HG02884 (cell line): ENCODE measurements at regions not wholly inside any gene's neighbourhood (a gene's known extent, or its start where the extent isn't known, plus 50 kb on each side); places are given as distances from the start of the nearest gene placed in this dataset.

ENCODE experiments used
- ATAC-seq: cut with Tn5 transposase; IDR thresholded peaks from one replicate; pipeline ENCODE4 v1.9.1; 2021; ENCODE audit warnings: mild to moderate bottlenecking, moderate library complexity; ENCODE audit not compliant: unreplicated experiment

DNA sequence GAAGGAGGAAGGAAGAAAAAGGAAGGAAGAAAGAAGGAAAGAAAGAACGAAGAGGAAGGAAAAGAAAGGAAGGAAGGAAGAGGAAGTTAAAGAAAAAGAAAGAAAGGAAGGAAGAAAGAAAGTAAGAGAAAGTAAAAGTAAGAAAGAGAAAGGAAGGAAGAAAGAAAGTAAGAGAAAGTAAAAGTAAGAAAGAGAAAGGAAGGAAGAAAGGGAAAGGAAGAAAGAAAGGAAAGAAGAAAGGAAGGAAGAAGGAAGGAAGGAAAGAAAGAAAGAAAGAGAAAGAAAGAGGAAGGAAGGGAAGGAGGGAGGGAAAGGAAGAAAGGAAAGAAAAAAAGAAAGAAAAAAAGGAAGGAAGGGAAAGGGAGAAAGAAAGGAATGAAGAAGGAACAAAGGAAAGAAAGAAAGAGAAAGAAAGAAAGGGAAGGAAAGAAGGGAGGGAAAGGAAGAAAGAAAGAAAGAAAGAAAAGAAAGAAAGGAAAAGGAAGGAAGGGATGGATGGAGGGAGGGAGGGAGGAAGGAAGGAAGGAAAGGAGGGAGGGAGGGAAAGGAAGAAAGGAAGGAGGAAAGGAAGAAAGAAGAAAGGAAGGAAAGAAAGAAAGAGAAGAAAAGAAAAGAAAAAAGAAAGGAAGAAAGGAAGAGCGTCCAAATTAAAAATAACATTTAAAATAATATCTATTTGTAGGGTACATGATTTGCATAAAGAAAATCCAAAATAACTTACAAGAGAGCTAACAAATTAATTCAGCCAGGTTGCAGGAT, 827.9 kb downstream of the TSN start:
- no peak for ATAC-seq

- ATAC-seq = no peak
These were observed 835.1 kb downstream of the TSN start for GRCh38 chr2:122590524-122590923.

DNA sequence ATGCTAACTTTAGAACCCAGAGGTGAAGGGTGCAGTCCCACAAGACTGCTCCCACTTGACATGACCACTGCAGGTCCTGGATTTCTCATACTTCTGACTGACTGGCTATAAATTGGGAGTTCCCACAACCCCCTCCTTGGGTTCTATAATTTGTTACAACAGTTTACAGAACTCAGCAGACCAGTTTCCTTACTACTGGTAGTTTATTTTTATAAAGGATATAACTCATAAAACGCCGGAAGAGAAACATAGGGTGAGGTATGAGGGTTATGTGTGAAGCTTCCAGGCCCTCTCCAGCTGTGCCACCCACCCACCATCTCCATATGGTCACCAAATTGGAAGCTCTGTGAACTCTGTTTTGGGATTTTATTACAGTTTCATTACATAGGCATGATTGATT, 839.6 kb downstream of the TSN start:
- ATAC-seq = no peak

GRCh38 chr2:122596598-122596997, 841.1 kb downstream of the TSN start:
- no peak for ATAC-seq

DNA sequence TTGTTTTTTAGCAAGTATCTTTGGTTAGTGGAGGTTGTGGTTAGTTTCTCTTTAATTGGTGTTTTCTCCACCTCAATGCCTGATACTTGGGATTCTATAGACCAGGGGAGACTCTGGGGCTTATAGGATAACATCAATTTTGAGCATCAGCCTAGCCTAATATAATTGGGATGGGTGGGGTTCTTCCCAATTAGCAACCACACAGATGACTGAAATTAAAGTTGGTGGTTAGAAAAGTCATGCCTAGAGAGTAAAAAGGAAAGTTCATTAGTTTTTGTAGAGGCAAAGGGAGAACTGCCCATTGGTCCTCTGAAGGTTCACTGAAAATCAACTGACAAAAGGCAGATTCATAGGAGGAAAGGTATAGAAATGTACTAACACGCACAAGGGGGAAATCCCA, 843.3 kb downstream of the TSN start:
- no peak for ATAC-seq

DNA sequence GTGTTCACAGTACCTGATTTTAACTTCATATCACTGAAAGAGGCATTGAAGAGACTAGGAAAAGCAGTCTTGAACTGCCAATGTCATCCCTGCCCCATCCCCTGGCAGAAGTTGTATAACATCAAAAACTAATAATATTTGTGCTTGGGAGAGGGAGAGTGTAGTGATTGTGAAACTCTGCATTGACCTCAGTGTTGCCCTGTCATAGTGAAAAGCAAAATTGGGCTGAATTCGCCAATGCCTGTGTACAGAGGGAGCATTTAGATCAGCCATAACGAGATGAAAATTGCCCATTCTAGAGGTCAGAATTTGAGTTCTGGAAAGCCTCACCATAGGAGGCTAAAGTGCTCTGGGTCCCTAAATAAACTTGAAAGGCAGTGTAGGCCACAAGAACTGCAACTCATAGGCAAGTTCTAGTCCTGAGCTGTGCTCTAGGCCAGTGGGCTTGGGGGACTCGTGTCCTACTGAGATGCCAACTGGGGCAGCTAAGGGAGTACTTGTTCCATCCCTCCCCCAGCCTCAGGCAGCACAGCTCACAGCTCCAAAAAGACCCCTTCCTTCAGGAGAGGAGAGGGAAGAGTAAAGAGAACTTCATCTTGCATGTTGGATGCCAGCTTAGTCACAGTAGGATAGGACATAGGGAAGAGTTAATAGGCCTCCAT, 855.6 kb downstream of the TSN start:
- ATAC-seq = no peak

DNA sequence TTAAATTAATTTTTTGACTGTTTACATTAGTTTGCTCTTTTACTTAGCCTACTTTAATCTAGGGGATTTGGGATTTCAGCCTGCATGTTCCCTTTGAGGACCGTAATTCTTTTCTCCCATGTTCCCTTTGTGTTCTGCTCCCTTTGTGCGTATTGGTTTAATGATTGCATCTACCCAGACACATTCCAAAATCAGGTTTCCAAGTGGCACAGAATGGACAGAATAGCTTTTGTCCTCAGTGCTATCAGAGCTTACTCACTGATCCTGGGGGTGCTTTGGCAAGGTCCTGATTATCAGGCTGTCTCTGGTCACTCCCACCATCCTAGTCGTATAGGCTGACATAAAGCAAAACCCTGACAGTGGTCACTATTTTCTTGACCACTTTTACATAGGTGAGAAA, 867.5 kb downstream of the TSN start:
- no peak for ATAC-seq

- no peak for ATAC-seq
These were observed 871.9 kb downstream of the TSN start for GRCh38 chr2:122627388-122627787.

DNA sequence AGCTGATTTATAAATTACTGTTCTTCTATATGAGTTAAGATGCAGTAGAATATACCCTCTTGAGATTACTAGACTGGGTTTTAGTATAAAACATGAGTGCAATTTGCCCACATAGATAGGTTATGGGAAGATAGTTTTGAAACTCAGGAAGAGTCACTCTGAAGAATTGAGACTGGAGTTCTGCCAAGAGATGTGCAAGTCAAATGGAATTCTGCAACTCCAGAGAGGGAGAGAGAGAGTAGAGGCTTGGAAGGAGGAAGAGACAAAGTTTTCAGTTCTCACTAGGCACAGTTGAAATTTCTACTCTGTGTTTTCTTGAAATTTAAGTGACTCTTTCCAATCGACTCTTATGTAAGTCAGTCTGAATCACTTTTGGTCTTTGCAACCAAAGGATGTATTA, 878.8 kb downstream of the TSN start:
- ATAC-seq = no peak

- no peak for ATAC-seq
These were observed 879.5 kb downstream of the TSN start for GRCh38 chr2:122634920-122635319.

DNA sequence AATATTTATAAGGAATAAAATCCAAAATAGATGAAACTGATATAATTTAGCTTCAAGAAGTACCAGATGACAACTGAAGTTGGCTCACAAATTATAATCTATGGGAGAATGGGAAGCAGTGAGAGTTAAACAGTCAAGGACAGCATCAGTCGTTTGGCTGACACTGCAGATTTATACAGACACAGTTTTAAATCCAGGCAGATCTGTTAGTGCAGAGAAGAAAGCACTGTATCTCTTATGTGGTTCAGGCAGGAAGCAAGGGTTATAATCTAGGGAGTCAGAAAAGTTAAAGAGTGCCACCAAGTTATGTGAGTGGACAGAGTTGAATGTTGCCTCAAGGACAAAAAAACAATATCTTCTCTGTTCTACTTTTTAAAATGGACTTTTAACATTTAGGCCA, 880.2 kb downstream of the TSN start:
- no peak for ATAC-seq

DNA sequence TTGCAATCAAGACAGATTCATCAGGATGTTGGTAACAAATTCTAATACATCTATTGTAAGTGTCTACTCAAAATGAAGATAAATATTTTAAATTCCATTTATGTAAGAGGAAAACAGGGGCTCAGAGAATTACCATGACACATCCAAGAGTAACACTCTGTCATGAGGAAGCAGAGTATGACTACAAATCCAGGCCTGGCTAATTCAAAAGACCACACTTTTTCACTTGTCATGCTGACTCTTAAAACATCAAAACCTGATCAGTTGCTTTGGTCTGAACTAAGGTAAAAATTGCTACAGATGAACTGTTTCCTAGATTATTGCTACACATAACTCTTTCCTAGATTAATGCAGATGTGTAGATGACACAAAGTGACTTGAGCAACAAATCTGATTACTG, 880.6 kb downstream of the TSN start:
- ATAC-seq = no peak

DNA sequence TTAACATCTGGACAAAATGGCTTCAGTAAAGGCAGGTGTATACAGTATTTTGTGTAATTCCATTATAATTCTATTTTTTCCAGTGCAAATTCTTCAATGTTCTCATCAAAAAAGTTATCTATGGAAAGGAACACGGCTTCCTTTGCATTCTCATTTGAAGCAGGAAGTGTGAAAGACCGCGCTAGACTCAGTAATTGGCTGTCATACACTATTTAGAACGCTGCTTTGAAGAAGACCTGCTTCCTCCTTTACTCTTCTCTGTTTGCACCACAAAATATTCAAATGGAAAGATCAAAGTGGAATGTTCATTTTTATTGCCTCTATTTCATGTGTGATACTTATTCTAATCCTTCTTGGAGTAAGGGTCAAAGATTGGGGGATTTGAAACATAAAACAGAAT, 883.7 kb downstream of the TSN start:
- ATAC-seq = no peak

DNA sequence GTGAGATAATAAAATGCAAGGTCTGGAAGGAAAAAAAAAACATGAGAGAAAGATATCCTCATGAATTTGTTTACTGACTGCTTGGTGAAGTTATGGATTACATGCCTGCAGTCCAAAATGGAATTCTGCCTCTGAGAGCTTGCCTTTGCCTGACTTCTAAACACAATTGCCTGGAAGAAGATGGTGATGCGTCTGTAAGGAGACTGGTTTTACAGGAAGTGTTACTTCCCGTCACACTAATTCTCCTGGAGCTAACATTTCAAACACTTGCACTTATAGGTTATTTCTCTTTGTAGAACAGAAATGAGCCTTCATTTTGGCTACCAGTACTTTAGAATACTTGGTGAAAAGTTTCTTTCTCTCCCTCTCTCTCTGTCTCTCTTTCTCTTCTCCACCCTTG, 884.3 kb downstream of the TSN start:
- ATAC-seq = no peak

DNA sequence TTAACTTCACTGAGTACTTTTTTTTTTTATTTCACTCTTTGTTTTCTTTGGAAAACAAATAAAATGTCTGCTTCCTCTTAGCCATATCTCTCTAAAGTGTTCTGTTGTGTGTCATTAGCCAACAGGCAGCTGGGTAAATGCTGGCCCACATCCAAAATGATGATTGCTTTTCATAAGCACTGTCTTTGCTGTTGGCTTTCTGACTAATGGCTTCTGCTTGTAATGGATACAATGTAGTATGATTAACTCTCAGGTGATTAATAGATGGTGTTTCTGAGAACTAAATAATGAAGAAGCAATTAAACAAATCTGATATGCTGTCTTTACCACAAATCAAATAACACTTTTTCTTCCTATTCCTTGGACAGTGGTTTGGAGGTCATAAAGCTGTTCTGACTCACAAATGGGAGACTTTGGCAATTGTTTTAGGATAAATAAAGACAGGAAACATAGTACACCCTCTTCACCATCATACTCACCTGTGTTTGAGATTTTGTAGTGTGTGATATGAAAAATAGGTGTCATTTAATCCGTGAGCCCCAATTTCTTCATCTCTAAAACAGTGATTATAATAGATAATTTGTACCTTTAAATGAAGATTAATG, 888.4 kb downstream of the TSN start:
- ATAC-seq = no peak

- ATAC-seq = no peak
These were observed 895.8 kb downstream of the TSN start for GRCh38 chr2:122651236-122651635.

DNA sequence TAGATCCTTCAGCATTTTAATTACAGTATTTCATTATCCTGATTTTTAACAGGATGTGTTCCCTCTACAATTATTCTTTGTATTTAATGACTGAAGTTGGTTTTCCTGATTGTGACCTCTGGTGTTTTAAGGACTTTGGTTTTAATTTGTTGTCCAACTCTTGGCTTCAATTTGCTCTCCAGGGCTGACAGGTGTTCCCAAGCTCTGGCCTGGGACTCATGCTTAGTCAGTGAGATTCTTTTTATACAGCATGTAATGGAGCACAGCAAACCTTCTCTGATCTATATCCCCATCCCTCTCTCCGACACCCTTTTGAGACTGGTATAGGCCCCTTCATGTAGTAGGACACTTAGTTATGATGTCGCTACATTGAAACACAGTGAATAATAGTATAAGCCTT, 896.3 kb downstream of the TSN start:
- ATAC-seq = no peak

GRCh38 chr2:122652670-122653069, 897.2 kb downstream of the TSN start:
- ATAC-seq = no peak

DNA sequence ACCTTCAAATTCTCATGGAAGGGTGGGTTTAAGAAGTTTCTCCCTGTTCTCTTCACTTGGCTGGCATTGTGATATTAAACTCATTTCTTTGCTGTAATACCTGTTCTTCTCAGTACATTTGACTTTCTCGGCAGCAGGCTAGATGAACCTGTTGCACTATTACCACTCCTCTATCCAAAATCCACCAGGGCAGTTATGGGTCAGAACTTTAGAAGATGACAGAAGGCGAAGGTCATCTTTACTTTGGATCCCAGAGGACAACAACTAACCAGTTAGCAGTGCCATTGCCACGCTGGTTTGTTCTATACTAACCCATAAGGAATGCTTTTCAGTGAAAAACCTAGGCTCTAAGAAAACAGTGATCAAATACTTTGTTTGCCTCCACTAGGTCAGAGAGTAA, 901.0 kb downstream of the TSN start:
- no peak for ATAC-seq

- no peak for ATAC-seq
These were observed 905.6 kb downstream of the TSN start for GRCh38 chr2:122660786-122661634.

- ATAC-seq = no peak
These were observed 908.2 kb downstream of the TSN start for GRCh38 chr2:122663620-122664019.
